Peyer's patch (tissue), 4 donors: ENCODE measurements at regions not wholly inside any gene's neighbourhood (a gene's known extent, or its start where the extent isn't known, plus 50 kb on each side); places are given as distances from the start of the nearest gene placed in this dataset.

Experiments
- CTCF ChIP-seq, 6 experiments: fragments of 450-650 bp in 4 of 6; fragments of 200-600 bp in 2 of 6; sonication (generic) in 1 of 6; IDR thresholded peaks; one replicate each; pipeline ENCODE4 v1.5.1; 2017 to 2019; ENCODE audit warnings: antibody characterized with exemption in 6 of 6, mild to moderate bottlenecking in 3 of 6, moderate library complexity in 1 of 6
- POLR2A ChIP-seq, 2 donors: fragments of 450-650 bp; IDR thresholded peaks; one replicate each; pipeline ENCODE4 v1.5.1; 2017; ENCODE audit warnings: antibody characterized with exemption in 2 of 2, mild to moderate bottlenecking in 2 of 2, moderate library complexity in 2 of 2

DNA sequence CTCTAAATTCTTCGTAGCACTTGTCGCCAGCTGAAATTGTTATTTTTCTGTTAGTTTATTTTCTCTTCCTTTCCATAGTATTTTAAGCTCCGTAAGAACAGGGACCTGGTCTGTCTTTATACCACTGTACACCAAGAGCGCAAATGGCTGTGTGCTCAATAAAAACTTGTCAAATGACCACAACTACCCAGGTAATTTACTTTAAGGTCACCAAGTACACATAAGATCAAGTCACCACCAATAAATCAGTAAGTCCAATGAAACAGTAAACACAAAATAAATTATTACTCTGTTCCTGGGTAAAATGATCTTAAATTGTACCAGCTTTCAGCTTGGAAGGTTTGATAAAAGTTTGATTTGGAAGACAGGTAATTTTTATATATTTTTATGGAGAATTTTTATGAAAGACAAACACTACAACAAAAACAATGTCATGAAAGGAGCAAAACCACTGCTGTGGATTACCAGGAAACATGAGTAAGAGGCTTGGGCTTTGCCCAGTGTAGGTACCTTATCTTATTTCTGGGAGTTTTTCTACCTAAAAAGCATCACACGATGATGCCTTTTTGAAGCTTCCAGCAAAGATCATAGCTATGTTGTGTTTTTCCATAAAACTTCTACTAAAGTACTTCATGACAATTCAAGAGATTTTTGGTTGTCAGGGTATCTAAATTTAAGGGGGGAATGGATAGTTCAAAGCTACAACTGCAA is 406.8 kb downstream of the SHQ1 start:
- TF ChIP-seq CTCF (IDR thresholded peaks at IDR 0.05) (no peak), POLR2A (IDR thresholded peaks at IDR 0.05) (no peak)
